B cell (primary cell): ENCODE measurements at regions not wholly inside any gene's neighbourhood (a gene's known extent, or its start where the extent isn't known, plus 50 kb on each side); places are given as distances from the start of the nearest gene placed in this dataset.

Experiments used
- ATAC-seq: fragments of 200-7000 bp; cut with Tn5 transposase; one replicate; pipeline ENCODE4 v1.10.0; 2021; ENCODE audit warnings: low read depth, mild to moderate bottlenecking, moderate number of reproducible peaks, moderate library complexity
- CTCF ChIA-PET: fragments of 350-600 bp; sonication (Branson Sonifier 250); formaldehyde crosslinking; loops from one replicate; lab custom pipeline; 2021; ENCODE audit warnings: antibody characterized with exemption, inconsistent platforms; lab: Charles Lee
- POLR2A ChIA-PET: fragments of 350-600 bp; sonication (Branson Sonifier 250); formaldehyde crosslinking; loops from one replicate; lab custom pipeline; 2021; ENCODE audit warnings: antibody characterized with exemption; lab: Charles Lee
- DNase-seq: peaks from one replicate; pipeline ENCODE4 v3.0.0; 2013
- H2AFZ ChIP-seq: 2 replicates; pipeline ENCODE4 v1.6.1; 2012; ENCODE audit warnings: mild to moderate bottlenecking, low read depth, low read length; ENCODE audit not compliant: insufficient read depth, poor library complexity, severe bottlenecking
- H3K27ac ChIP-seq, 2 donors: 1 replicate in 1 of 2; 2 replicates in 1 of 2; pipeline ENCODE4 v1.5.1; 2012 to 2013; ENCODE audit warnings: low read length in 2 of 2, mild to moderate bottlenecking in 2 of 2, moderate library complexity in 1 of 2
- H3K27me3 ChIP-seq, 4 experiments: fragments of 200-600 bp in 1 of 4; sonication (generic) in 1 of 4; replicated peaks in 1 of 4; 1 replicate in 2 of 4; 2 replicates in 2 of 4; pipeline versions ENCODE4 v1.6.1 to v1.7.0; 2013 to 2016; ENCODE audit warnings: low read length in 3 of 4, mild to moderate bottlenecking in 2 of 4, mixed read lengths in 1 of 4, moderate library complexity in 1 of 4; ENCODE audit not compliant: insufficient read depth in 4 of 4, control insufficient read depth in 3 of 4; ENCODE audit errors: control extremely low read depth in 1 of 4
- H3K36me3 ChIP-seq, 2 experiments: replicated peaks in 1 of 2; 1 replicate in 1 of 2; 2 replicates in 1 of 2; pipeline versions ENCODE4 v1.6.1 to v1.7.1; 2013; ENCODE audit warnings: low read length in 1 of 2; ENCODE audit not compliant: insufficient read depth in 2 of 2, control insufficient read depth in 1 of 2; ENCODE audit errors: control extremely low read depth in 1 of 2, extremely low read depth in 1 of 2
- H3K4me1 ChIP-seq, 2 donors: fragments of 200-600 bp in 1 of 2; sonication (generic) in 1 of 2; 1 replicate in 1 of 2; 2 replicates in 1 of 2; pipeline versions ENCODE4 v1.5.1 to v1.6.1; 2013 to 2017; ENCODE audit warnings: low read length in 2 of 2; ENCODE audit not compliant: control insufficient read depth in 2 of 2, insufficient read depth in 2 of 2
- H3K4me2 ChIP-seq: replicated peaks from 2 replicates; pipeline ENCODE3; 2012; ENCODE audit warnings: mild to moderate bottlenecking, low read depth, low read length; ENCODE audit not compliant: poor library complexity, severe bottlenecking
- H3K4me3 ChIP-seq, 5 experiments: fragments of 200-600 bp in 1 of 5; sonication (generic) in 1 of 5; 1 replicate in 3 of 5; 2 replicates in 2 of 5; pipeline versions ENCODE4 v1.5.1 to v1.7.0; 2011 to 2016; ENCODE audit warnings: low read length in 4 of 5, mild to moderate bottlenecking in 4 of 5, low read depth in 2 of 5, control low read depth in 1 of 5, moderate library complexity in 1 of 5; ENCODE audit not compliant: insufficient read depth in 1 of 5; ENCODE audit errors: control extremely low read depth in 1 of 5, extremely low read depth in 1 of 5
- H3K79me2 ChIP-seq: fragments of 200-600 bp; sonication (generic); one replicate; pipeline ENCODE4 v1.6.0; 2016; ENCODE audit warnings: low read length; ENCODE audit not compliant: control insufficient read depth, insufficient read depth
- H3K9ac ChIP-seq: fragments of 200-600 bp; sonication (generic); 2 replicates; pipeline ENCODE4 v1.6.1; 2017; ENCODE audit warnings: mild to moderate bottlenecking, low read length, moderate library complexity
- H3K9me3 ChIP-seq, 3 donors: one replicate each; pipeline versions ENCODE4 v1.6.1 to v1.7.1; 2013; ENCODE audit warnings: low read length in 2 of 3; ENCODE audit not compliant: control insufficient read depth in 2 of 3, insufficient read depth in 1 of 3; ENCODE audit errors: control extremely low read depth in 1 of 3
- H4K20me1 ChIP-seq: 2 replicates; pipeline ENCODE4 v1.6.0; 2012; ENCODE audit warnings: mild to moderate bottlenecking, low read length; ENCODE audit not compliant: insufficient read depth, control insufficient read depth, poor library complexity, severe bottlenecking
- H3K27ac Mint-ChIP-seq: one replicate; pipeline ENCODE4 v1.8.0; 2021; ENCODE audit warnings: mixed read lengths
- H3K27me3 Mint-ChIP-seq: one replicate; pipeline ENCODE4 v1.8.0; 2021; ENCODE audit warnings: mixed read lengths
- H3K4me1 Mint-ChIP-seq: one replicate; pipeline ENCODE4 v1.8.0; 2021; ENCODE audit warnings: mixed read lengths
- H3K4me3 Mint-ChIP-seq: one replicate; pipeline ENCODE4 v1.8.0; 2021; ENCODE audit warnings: mixed read lengths
- H3K9me3 Mint-ChIP-seq: one replicate; pipeline ENCODE4 v1.8.0; 2022; ENCODE audit warnings: mixed read lengths; ENCODE audit not compliant: insufficient read depth
- EZH2 ChIP-seq: IDR thresholded peaks from 2 replicates; pipeline ENCODE4 v1.6.1; 2012; ENCODE audit warnings: borderline replicate concordance, low read depth, mild to moderate bottlenecking, moderate library complexity, low read length; ENCODE audit not compliant: insufficient read depth, poor library complexity, severe bottlenecking
- WGBS: methylation state at CpG from one replicate; pipeline ENCODE4 v1.1.5; 2013; ENCODE audit warnings: missing lambda C conversion rate; ENCODE audit not compliant: insufficient coverage; 5-methylcytosine and 5-hydroxymethylcytosine counted together
- intact Hi-C: fragments of 100-400 bp; cut with micrococcal nuclease; formaldehyde crosslinking; loops from one replicate; pipeline ENCODE4 v1.10.0; 2022
- TF ChIP-seq, protein P1 (sequence below): fragments of 200-600 bp; IDR thresholded peaks from one replicate; pipeline ENCODE4 v1.8.0; 2022; ENCODE audit warnings: antibody characterized with exemption, mild to moderate bottlenecking

GRCh38 chr1:163422738-163423404 is 101.1 kb downstream of the NUF2 start:
- H3K36me3 ChIP-seq, result no peaks in the 10 kb centered on the region
- CTCF ChIA-PET, result no interaction called here
- intact Hi-C loops, result no loop called here
- Mint-ChIP-seq H3K4me3 (no peak overlapping the region), H3K27me3 (peaks cover 3% of the 10 kb centered on the region), H3K27ac (no peak overlapping the region), H3K9me3 (no peaks in the 10 kb centered on the region), H3K4me1 (no peaks in the 10 kb centered on the region)
- no peaks in the 10 kb centered on the region for H4K20me1 ChIP-seq
- no peak for ATAC-seq
- DNase-seq, result no peak
- POLR2A ChIA-PET, result no interaction called here
- H3K27me3 ChIP-seq, result peaks cover 0 to 2% (median 0%) of the 10 kb centered on the region in 4 experiments
- WGBS, result 95% methylated on average over 21 of the region's 27 CpGs
- no peak overlapping the region for H3K4me3 ChIP-seq
- no peaks in the 10 kb centered on the region for H3K79me2 ChIP-seq
- no peak overlapping the region for H3K4me2 ChIP-seq
- no peak overlapping the region for H2AFZ ChIP-seq
- no peak overlapping the region for H3K9ac ChIP-seq
- no peak for TF ChIP-seq EZH2
- TF ChIP-seq, protein P1, sequence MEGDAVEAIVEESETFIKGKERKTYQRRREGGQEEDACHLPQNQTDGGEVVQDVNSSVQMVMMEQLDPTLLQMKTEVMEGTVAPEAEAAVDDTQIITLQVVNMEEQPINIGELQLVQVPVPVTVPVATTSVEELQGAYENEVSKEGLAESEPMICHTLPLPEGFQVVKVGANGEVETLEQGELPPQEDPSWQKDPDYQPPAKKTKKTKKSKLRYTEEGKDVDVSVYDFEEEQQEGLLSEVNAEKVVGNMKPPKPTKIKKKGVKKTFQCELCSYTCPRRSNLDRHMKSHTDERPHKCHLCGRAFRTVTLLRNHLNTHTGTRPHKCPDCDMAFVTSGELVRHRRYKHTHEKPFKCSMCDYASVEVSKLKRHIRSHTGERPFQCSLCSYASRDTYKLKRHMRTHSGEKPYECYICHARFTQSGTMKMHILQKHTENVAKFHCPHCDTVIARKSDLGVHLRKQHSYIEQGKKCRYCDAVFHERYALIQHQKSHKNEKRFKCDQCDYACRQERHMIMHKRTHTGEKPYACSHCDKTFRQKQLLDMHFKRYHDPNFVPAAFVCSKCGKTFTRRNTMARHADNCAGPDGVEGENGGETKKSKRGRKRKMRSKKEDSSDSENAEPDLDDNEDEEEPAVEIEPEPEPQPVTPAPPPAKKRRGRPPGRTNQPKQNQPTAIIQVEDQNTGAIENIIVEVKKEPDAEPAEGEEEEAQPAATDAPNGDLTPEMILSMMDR, result no peak
- H3K27ac ChIP-seq, result no peak overlapping the region
- no peaks in the 10 kb centered on the region for H3K4me1 ChIP-seq
- no peaks in the 10 kb centered on the region for H3K9me3 ChIP-seq

- Histone ChIP-seq H3K36me3 (no peaks in the 10 kb centered on the region), H2AFZ (no peak overlapping the region), H3K27ac (no peak overlapping the region), H3K9ac (no peak overlapping the region), H3K27me3 (no peaks in the 10 kb centered on the region), H3K4me2 (no peak overlapping the region), H3K4me3 (no peak overlapping the region), H3K79me2 (no peaks in the 10 kb centered on the region), H3K9me3 (no peaks in the 10 kb centered on the region), H4K20me1 (no peaks in the 10 kb centered on the region), H3K4me1 (no peaks in the 10 kb centered on the region)
- ATAC-seq (no peak), DNase-seq (no peak)
- 100% methylated on average over 1 of the region's 2 CpGs for WGBS
- POLR2A ChIA-PET, result no interaction called here
- H3K9me3 Mint-ChIP-seq, result no peaks in the 10 kb centered on the region
- intact Hi-C loops, result no loop called here
- no peak overlapping the region for H3K27ac Mint-ChIP-seq
- CTCF ChIA-PET, result no interaction called here
- TF ChIP-seq EZH2, result no peak
- TF ChIP-seq, protein P1, result no peak
- peaks cover 3% of the 10 kb centered on the region for H3K27me3 Mint-ChIP-seq
- no peaks in the 10 kb centered on the region for H3K4me1 Mint-ChIP-seq
- no peak overlapping the region for H3K4me3 Mint-ChIP-seq
These were observed 104.9 kb downstream of the NUF2 start for GRCh38 chr1:163426505-163427251.
